ENCODE measurements at regions not wholly inside any gene's neighbourhood (a gene's known extent, or its start where the extent isn't known, plus 50 kb on each side); places are given as distances from the start of the nearest gene placed in this dataset.
"Not testable (repeated sequence)": the region's sequence is repeated elsewhere in the genome, so short reads cannot be mapped to it uniquely, and the experiment has no call there.

- not testable (repeated sequence) for TF ChIP-seq USF2 (IDR thresholded peaks at IDR 0.05; ENCODE audit: low read depth, low read length); CTCF (conservative IDR thresholded peaks at IDR 0.05; ENCODE audit: low read depth, low read length); SMC3 (IDR thresholded peaks at IDR 0.05; ENCODE audit: low read depth, low read length); MAZ (IDR thresholded peaks at IDR 0.05; ENCODE audit: borderline replicate concordance, low read depth, low read length); POLR2A (IDR thresholded peaks at IDR 0.05; ENCODE audit: low read depth, low read length); MAFK (IDR thresholded peaks at IDR 0.05; ENCODE audit: low read depth, low read length); FOS (IDR thresholded peaks at IDR 0.05; ENCODE audit: low read depth, low read length)
These were observed 191.3 kb downstream of the VAPA start for GRCh38 chr18:10105118-10105517.

All from IMR-90 (cell line).